ENCODE measurements at regions not wholly inside any gene's neighbourhood (a gene's known extent, or its start where the extent isn't known, plus 50 kb on each side); places are given as distances from the start of the nearest gene placed in this dataset.

DNA sequence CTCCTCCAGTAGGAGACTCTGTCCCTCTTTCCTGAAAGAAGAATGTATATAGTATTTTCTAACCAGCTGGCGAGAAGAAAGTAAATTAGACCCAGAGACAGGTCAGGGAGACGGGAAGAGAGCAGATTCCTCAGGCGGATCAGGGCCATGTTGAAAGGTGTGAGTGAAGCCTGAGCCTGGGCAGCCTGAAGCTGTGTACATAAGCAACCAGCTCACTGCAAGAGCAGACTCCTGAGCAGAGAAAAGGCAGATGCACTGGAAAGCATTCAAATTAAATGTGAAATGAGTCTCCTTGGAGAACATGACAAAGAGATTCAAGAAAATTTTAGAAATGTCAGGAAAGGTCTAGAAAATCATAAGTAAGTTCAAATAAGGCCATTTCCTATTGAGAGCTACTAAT, 165.8 kb downstream of the GOLIM4 start:
- H3K4me2 ChIP-seq (ENCODE audit: low read length), result no peak overlapping the region
- H3K9me2 ChIP-seq (ENCODE audit: insufficient read depth, low read length), result no peaks in the 10 kb centered on the region
- no peaks in the 10 kb centered on the region for H3K27me3 ChIP-seq (ENCODE audit: insufficient read depth, low read depth, low read length)
- no peaks in the 10 kb centered on the region for H3K36me3 ChIP-seq (ENCODE audit: insufficient read depth, low read length)
- H3F3A ChIP-seq (ENCODE audit: insufficient read depth, low read length, poor library complexity, severe bottlenecking), result no peaks in the 10 kb centered on the region
- H3K9ac ChIP-seq (ENCODE audit: low read length), result no peak overlapping the region
- no peak overlapping the region for H3K4me3 ChIP-seq (ENCODE audit: low read length)
- no peaks in the 10 kb centered on the region for H3K9me3 ChIP-seq (ENCODE audit: low read length)
- TF ChIP-seq TAF1 (IDR thresholded peaks at IDR 0.05; ENCODE audit: low read depth) (no peak), MXI1 (conservative IDR thresholded peaks at IDR 0.05; ENCODE audit: poor library complexity, severe bottlenecking) (no peak), CTCF (IDR thresholded peaks at IDR 0.05; ENCODE audit: poor library complexity, severe bottlenecking) (no peak), RAD21 (conservative IDR thresholded peaks at IDR 0.05) (no peak), SMC3 (conservative IDR thresholded peaks at IDR 0.05; ENCODE audit: poor library complexity) (no peak), EP300 (conservative IDR thresholded peaks at IDR 0.05; ENCODE audit: poor library complexity, severe bottlenecking) (no peak), POLR2AphosphoS5 (IDR thresholded peaks at IDR 0.05) (no peak), EZH2 (IDR thresholded peaks at IDR 0.05; ENCODE audit: borderline replicate concordance, insufficient read depth, low read length, poor library complexity, severe bottlenecking) (no peak)
- TF ChIP-seq, protein P1, sequence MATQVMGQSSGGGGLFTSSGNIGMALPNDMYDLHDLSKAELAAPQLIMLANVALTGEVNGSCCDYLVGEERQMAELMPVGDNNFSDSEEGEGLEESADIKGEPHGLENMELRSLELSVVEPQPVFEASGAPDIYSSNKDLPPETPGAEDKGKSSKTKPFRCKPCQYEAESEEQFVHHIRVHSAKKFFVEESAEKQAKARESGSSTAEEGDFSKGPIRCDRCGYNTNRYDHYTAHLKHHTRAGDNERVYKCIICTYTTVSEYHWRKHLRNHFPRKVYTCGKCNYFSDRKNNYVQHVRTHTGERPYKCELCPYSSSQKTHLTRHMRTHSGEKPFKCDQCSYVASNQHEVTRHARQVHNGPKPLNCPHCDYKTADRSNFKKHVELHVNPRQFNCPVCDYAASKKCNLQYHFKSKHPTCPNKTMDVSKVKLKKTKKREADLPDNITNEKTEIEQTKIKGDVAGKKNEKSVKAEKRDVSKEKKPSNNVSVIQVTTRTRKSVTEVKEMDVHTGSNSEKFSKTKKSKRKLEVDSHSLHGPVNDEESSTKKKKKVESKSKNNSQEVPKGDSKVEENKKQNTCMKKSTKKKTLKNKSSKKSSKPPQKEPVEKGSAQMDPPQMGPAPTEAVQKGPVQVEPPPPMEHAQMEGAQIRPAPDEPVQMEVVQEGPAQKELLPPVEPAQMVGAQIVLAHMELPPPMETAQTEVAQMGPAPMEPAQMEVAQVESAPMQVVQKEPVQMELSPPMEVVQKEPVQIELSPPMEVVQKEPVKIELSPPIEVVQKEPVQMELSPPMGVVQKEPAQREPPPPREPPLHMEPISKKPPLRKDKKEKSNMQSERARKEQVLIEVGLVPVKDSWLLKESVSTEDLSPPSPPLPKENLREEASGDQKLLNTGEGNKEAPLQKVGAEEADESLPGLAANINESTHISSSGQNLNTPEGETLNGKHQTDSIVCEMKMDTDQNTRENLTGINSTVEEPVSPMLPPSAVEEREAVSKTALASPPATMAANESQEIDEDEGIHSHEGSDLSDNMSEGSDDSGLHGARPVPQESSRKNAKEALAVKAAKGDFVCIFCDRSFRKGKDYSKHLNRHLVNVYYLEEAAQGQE (IDR thresholded peaks at IDR 0.05; ENCODE audit: borderline replicate concordance), result no peak
- H3K79me2 ChIP-seq (replicated peaks; ENCODE audit: insufficient read depth, low read length), result no peaks in the 10 kb centered on the region
- H4K20me1 ChIP-seq (ENCODE audit: insufficient read depth), result no peaks in the 10 kb centered on the region
- H3K27ac ChIP-seq (ENCODE audit: low read length), result no peak overlapping the region
- no peak overlapping the region for H2AFZ ChIP-seq (ENCODE audit: low read depth, low read length)

- no peak overlapping the region for H3K27ac ChIP-seq (ENCODE audit: low read length)
- H3K27me3 ChIP-seq (ENCODE audit: insufficient read depth, low read depth, low read length), result no peaks in the 10 kb centered on the region
- H3F3A ChIP-seq (ENCODE audit: insufficient read depth, low read length, poor library complexity, severe bottlenecking), result no peaks in the 10 kb centered on the region
- no peaks in the 10 kb centered on the region for H3K36me3 ChIP-seq (ENCODE audit: insufficient read depth, low read length)
- no peak overlapping the region for H2AFZ ChIP-seq (ENCODE audit: low read depth, low read length)
- H3K4me3 ChIP-seq (ENCODE audit: low read length), result no peak overlapping the region
- no peaks in the 10 kb centered on the region for H3K9me2 ChIP-seq (ENCODE audit: insufficient read depth, low read length)
- H3K9ac ChIP-seq (ENCODE audit: low read length), result no peak overlapping the region
- no peaks in the 10 kb centered on the region for H4K20me1 ChIP-seq (ENCODE audit: insufficient read depth)
- TF ChIP-seq EP300 (conservative IDR thresholded peaks at IDR 0.05; ENCODE audit: poor library complexity, severe bottlenecking) (no peak), EZH2 (IDR thresholded peaks at IDR 0.05; ENCODE audit: borderline replicate concordance, insufficient read depth, low read length, poor library complexity, severe bottlenecking) (no peak), RAD21 (conservative IDR thresholded peaks at IDR 0.05) (no peak), TAF1 (IDR thresholded peaks at IDR 0.05; ENCODE audit: low read depth) (no peak), SMC3 (conservative IDR thresholded peaks at IDR 0.05; ENCODE audit: poor library complexity) (no peak), CTCF (IDR thresholded peaks at IDR 0.05; ENCODE audit: poor library complexity, severe bottlenecking) (no peak), MXI1 (conservative IDR thresholded peaks at IDR 0.05; ENCODE audit: poor library complexity, severe bottlenecking) (no peak), POLR2AphosphoS5 (IDR thresholded peaks at IDR 0.05) (no peak)
- TF ChIP-seq, protein P1 (IDR thresholded peaks at IDR 0.05; ENCODE audit: borderline replicate concordance), result no peak
- H3K9me3 ChIP-seq (ENCODE audit: low read length), result no peaks in the 10 kb centered on the region
- H3K4me2 ChIP-seq (ENCODE audit: low read length), result no peak overlapping the region
- H3K79me2 ChIP-seq (replicated peaks; ENCODE audit: insufficient read depth, low read length), result no peaks in the 10 kb centered on the region
These were observed 167.3 kb downstream of the GOLIM4 start for GRCh38 chr3:167928381-167928780.

All from neural cell (in vitro differentiated cells).